ENCODE measurements at regions not wholly inside any gene's neighbourhood (a gene's known extent, or its start where the extent isn't known, plus 50 kb on each side); places are given as distances from the start of the nearest gene placed in this dataset.

GRCh38 chr5:159632866-159633265 is 283.4 kb upstream of the ADRA1B start:
- Histone ChIP-seq H4K20me1 (ENCODE audit: insufficient read depth, low read length) (no peaks in the 10 kb centered on the region), H3K27ac (ENCODE audit: low read depth, low read length) (no peak overlapping the region), H3K9me3 (ENCODE audit: low read depth, low read length) (no peaks in the 10 kb centered on the region), H3K4me1 (ENCODE audit: insufficient read depth, low read length) (no peaks in the 10 kb centered on the region), H3K4me2 (ENCODE audit: insufficient read depth, low read length) (no peak overlapping the region), H3K27me3 (ENCODE audit: insufficient read depth, low read length) (no peaks in the 10 kb centered on the region), H3K36me3 (ENCODE audit: insufficient read depth, low read length) (no peaks in the 10 kb centered on the region), H3K4me3 (ENCODE audit: insufficient read depth, low read length) (no peak overlapping the region), H2AFZ (ENCODE audit: low read length) (no peak overlapping the region), H3K79me2 (ENCODE audit: insufficient read depth, low read length) (no peaks in the 10 kb centered on the region)
- no peak for DNase-seq (ENCODE audit: insufficient read length, low spot score, missing footprints)
- TF ChIP-seq CTCF (IDR thresholded peaks at IDR 0.05; ENCODE audit: extremely low read depth, low read depth, low read length) = no peak

GRCh38 chr5:159638481-159638880 is 277.8 kb upstream of the ADRA1B start:
- Histone ChIP-seq H3K4me3 (ENCODE audit: insufficient read depth, low read length) (no peak overlapping the region), H3K27ac (ENCODE audit: low read depth, low read length) (no peak overlapping the region), H3K4me1 (ENCODE audit: insufficient read depth, low read length) (no peaks in the 10 kb centered on the region), H3K79me2 (ENCODE audit: insufficient read depth, low read length) (no peaks in the 10 kb centered on the region), H3K4me2 (ENCODE audit: insufficient read depth, low read length) (no peak overlapping the region), H2AFZ (ENCODE audit: low read length) (no peak overlapping the region), H3K9me3 (ENCODE audit: low read depth, low read length) (no peaks in the 10 kb centered on the region), H3K36me3 (ENCODE audit: insufficient read depth, low read length) (no peaks in the 10 kb centered on the region), H4K20me1 (ENCODE audit: insufficient read depth, low read length) (no peaks in the 10 kb centered on the region), H3K27me3 (ENCODE audit: insufficient read depth, low read length) (no peaks in the 10 kb centered on the region)
- no peak for TF ChIP-seq CTCF (IDR thresholded peaks at IDR 0.05; ENCODE audit: extremely low read depth, low read depth, low read length)
- DNase-seq (ENCODE audit: insufficient read length, low spot score, missing footprints) = no peak

GRCh38 chr5:159638954-159639559 is 277.2 kb upstream of the ADRA1B start:
- no peaks in the 10 kb centered on the region for H3K36me3 ChIP-seq (ENCODE audit: insufficient read depth, low read length)
- H3K9me3 ChIP-seq (ENCODE audit: low read depth, low read length) = no peaks in the 10 kb centered on the region
- no peak overlapping the region for H2AFZ ChIP-seq (ENCODE audit: low read length)
- no peak for DNase-seq (ENCODE audit: insufficient read length, low spot score, missing footprints)
- H3K27ac ChIP-seq (ENCODE audit: low read depth, low read length) = no peak overlapping the region
- no peak for TF ChIP-seq CTCF (IDR thresholded peaks at IDR 0.05; ENCODE audit: extremely low read depth, low read depth, low read length)
- H3K4me1 ChIP-seq (ENCODE audit: insufficient read depth, low read length) = no peaks in the 10 kb centered on the region
- no peak overlapping the region for H3K4me2 ChIP-seq (ENCODE audit: insufficient read depth, low read length)
- H3K79me2 ChIP-seq (ENCODE audit: insufficient read depth, low read length) = no peaks in the 10 kb centered on the region
- H3K27me3 ChIP-seq (ENCODE audit: insufficient read depth, low read length) = no peaks in the 10 kb centered on the region
- H3K4me3 ChIP-seq (ENCODE audit: insufficient read depth, low read length) = no peak overlapping the region
- no peaks in the 10 kb centered on the region for H4K20me1 ChIP-seq (ENCODE audit: insufficient read depth, low read length)

GRCh38 chr5:159639590-159639989 is 276.7 kb upstream of the ADRA1B start:
- Histone ChIP-seq H3K27me3 (ENCODE audit: insufficient read depth, low read length) (no peaks in the 10 kb centered on the region), H3K4me1 (ENCODE audit: insufficient read depth, low read length) (no peaks in the 10 kb centered on the region), H3K9me3 (ENCODE audit: low read depth, low read length) (no peaks in the 10 kb centered on the region), H2AFZ (ENCODE audit: low read length) (no peak overlapping the region), H4K20me1 (ENCODE audit: insufficient read depth, low read length) (no peaks in the 10 kb centered on the region), H3K4me2 (ENCODE audit: insufficient read depth, low read length) (no peak overlapping the region), H3K79me2 (ENCODE audit: insufficient read depth, low read length) (no peaks in the 10 kb centered on the region), H3K27ac (ENCODE audit: low read depth, low read length) (no peak overlapping the region), H3K4me3 (ENCODE audit: insufficient read depth, low read length) (no peak overlapping the region), H3K36me3 (ENCODE audit: insufficient read depth, low read length) (no peaks in the 10 kb centered on the region)
- DNase-seq (ENCODE audit: insufficient read length, low spot score, missing footprints) = peak; percentile 42
- no peak for TF ChIP-seq CTCF (IDR thresholded peaks at IDR 0.05; ENCODE audit: extremely low read depth, low read depth, low read length)

Data from osteoblast (primary cell).